NCI-H82 (cell line): ENCODE measurements at regions not wholly inside any gene's neighbourhood (a gene's known extent, or its start where the extent isn't known, plus 50 kb on each side); places are given as distances from the start of the nearest gene placed in this dataset.

Experiments used
- DNase-seq: peaks from one replicate; lab custom pipeline; 2025; lab: John Stamatoyannopoulos, UW

- no peak for DNase-seq
Measured at GRCh38 chr12:44961887-44962286, 85.8 kb upstream of the NELL2 start.

GRCh38 chr12:44960856-44961255 lies 84.7 kb upstream of the NELL2 start:
- peak; percentile 20 for DNase-seq

GRCh38 chr12:44960423-44960822 lies 84.3 kb upstream of the NELL2 start:
- no peak for DNase-seq

GRCh38 chr12:44947163-44947562 lies 71.0 kb upstream of the NELL2 start:
- no peak for DNase-seq

GRCh38 chr12:44942714-44943113 lies 66.6 kb upstream of the NELL2 start:
- no peak for DNase-seq

- peak; percentile 93 for DNase-seq
Measured at GRCh38 chr12:44930972-44931600, 55.0 kb upstream of the NELL2 start.

GRCh38 chr12:44929236-44929885 lies 53.2 kb upstream of the NELL2 start:
- DNase-seq = no peak
